D721Med (cell line): ENCODE measurements at regions not wholly inside any gene's neighbourhood (a gene's known extent, or its start where the extent isn't known, plus 50 kb on each side); places are given as distances from the start of the nearest gene placed in this dataset.

Source experiments
- DNase-seq: peaks from one replicate; pipeline ENCODE4 v3.0.0; 2011; ENCODE audit warnings: low spot score; ENCODE audit not compliant: insufficient read length
- FAIRE-seq: peaks from 2 replicates; lab custom pipeline; 2011; peaks lifted over from hg19 to GRCh38; lab: Jason Lieb, UNC
- CTCF ChIP-seq: IDR thresholded peaks from 2 replicates; pipeline ENCODE4 v1.5.1; 2012; ENCODE audit warnings: mild to moderate bottlenecking, control low read depth; ENCODE audit not compliant: insufficient read depth; ENCODE audit errors: missing control alignments

- DNase-seq (no peak), FAIRE-seq (no peak)
- no peak for TF ChIP-seq CTCF
Measured at GRCh38 chr1:221291113-221291512, 411.9 kb downstream of the HLX start.

- FAIRE-seq (no peak), DNase-seq (no peak)
- TF ChIP-seq CTCF = no peak
Measured at GRCh38 chr1:221292652-221293051, 413.4 kb downstream of the HLX start.

DNA sequence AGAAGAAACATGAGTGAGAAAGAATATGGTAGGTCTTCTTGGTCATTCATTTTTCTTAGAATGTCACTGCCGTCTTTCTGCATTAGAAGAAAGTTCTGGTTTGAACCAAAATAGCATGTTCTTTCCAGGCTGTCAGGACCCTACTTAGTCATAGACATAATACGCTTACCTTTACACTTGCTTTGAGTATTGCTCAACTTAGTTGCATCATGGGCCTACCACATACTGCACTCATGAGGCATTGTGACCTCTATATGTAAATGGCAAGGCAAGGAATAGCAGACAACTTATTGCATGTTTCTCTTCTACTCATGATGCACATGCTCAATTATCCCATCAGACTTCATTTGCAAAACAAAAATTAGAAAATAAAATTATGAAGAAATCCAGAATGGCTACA lies 415.0 kb downstream of the HLX start:
- FAIRE-seq (no peak), DNase-seq (no peak)
- TF ChIP-seq CTCF = no peak

DNA sequence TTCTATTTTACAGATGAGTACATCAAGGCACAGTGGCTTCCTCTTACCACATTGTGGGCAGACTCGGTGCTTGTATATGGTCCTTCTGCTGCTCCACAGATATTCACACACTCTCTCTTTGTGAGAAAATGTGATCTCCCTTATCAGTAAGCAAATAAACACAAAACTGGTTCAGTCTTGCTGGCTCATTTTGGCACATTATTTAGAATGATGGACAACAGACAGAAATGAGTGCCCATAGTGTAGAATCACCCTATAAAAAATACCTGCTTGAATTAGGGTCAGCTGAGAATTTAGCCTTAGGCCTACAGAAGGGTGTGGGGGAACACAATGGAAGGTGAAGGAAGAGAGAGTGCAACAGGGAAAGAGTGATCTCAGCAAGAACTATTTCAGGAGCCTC lies 423.1 kb downstream of the HLX start:
- no peak for TF ChIP-seq CTCF
- DNase-seq (no peak), FAIRE-seq (peak; percentile 46)

- no peak for TF ChIP-seq CTCF
- peak; percentile 70 for FAIRE-seq
Measured at GRCh38 chr1:221302810-221303209, 423.6 kb downstream of the HLX start.

DNA sequence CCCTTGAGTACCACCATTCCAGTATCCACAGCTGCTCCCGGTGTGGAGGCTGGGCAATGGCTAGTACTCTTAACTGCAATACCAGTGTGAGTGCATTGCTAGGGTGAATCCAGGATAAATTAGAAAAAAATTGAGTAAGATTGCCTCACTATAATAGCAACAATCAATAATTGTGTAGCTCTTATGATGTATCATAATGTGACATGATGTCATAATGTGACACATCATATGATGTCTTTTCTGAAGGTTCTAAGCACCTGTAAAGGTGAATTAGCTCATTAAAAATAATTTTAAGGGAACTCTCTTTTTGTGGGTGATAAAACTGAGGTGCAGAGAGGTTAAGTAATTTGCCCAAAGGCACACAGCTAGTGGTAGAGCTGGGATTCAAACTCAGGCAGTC lies 424.4 kb downstream of the HLX start:
- DNase-seq (no peak), FAIRE-seq (peak; percentile 44)
- no peak for TF ChIP-seq CTCF

More at GRCh38 chr1:221302810-221303209, 423.6 kb downstream of the HLX start:
- no peak for DNase-seq

DNA sequence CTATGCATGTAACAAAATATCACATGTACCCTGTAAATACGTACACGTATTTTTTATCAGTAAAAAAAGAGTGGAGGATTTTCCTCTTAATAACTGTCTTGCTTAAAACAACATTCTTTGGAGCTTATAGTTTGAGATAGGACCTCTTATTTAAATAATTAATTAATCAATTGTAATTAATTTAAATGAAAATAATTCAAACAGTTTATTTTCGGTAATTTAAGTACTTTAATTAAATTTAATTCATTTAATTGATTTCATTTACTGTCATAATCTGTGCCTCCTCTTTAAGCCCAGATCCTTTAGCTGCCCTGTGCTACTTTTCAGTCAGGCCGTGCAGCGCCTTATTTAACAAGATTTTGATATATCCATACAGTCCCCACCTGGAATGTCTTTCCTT lies 427.0 kb downstream of the HLX start:
- DNase-seq (no peak), FAIRE-seq (no peak)
- no peak for TF ChIP-seq CTCF
